ENCODE measurements at regions not wholly inside any gene's neighbourhood (a gene's known extent, or its start where the extent isn't known, plus 50 kb on each side); places are given as distances from the start of the nearest gene placed in this dataset.

- H3K36me3 Mint-ChIP-seq = no peaks in the 10 kb centered on the region
- no peaks in the 10 kb centered on the region for H3K4me1 Mint-ChIP-seq
- H3K4me3 Mint-ChIP-seq = no peak overlapping the region
- no peak overlapping the region for H3K27ac Mint-ChIP-seq
- peaks cover 0 to 2% (median 0%) of the 10 kb centered on the region in 6 donors for H3K9me3 Mint-ChIP-seq
- H3K27me3 Mint-ChIP-seq (ENCODE audit: low read depth in 3 of 3) = peaks cover 3 to 9% (median 5%) of the 10 kb centered on the region in 3 donors
- DNase-seq = no peak
Measured at GRCh38 chr16:65998443-65998842, 368.0 kb upstream of the CDH5 start.

- Mint-ChIP-seq H3K4me3 (no peak overlapping the region), H3K36me3 (no peaks in the 10 kb centered on the region), H3K9me3 (peaks cover 0 to 3% (median 0%) of the 10 kb centered on the region in 6 donors), H3K4me1 (no peaks in the 10 kb centered on the region), H3K27me3 (ENCODE audit: low read depth in 3 of 3) (peaks cover 2 to 3% (median 2%) of the 10 kb centered on the region in 3 donors), H3K27ac (no peak overlapping the region)
- no peak for DNase-seq
Measured at GRCh38 chr16:65994291-65994690, 372.2 kb upstream of the CDH5 start.

GRCh38 chr16:65991149-65991701, 375.3 kb upstream of the CDH5 start:
- peaks cover 1 to 5% (median 3%) of the 10 kb centered on the region in 3 donors for H3K27me3 Mint-ChIP-seq (ENCODE audit: low read depth in 3 of 3)
- no peak overlapping the region for H3K4me3 Mint-ChIP-seq
- H3K9me3 Mint-ChIP-seq = peaks cover 0 to 5% (median 0%) of the 10 kb centered on the region in 6 donors
- no peaks in the 10 kb centered on the region for H3K36me3 Mint-ChIP-seq
- no peaks in the 10 kb centered on the region for H3K4me1 Mint-ChIP-seq
- H3K27ac Mint-ChIP-seq = no peak overlapping the region
- DNase-seq = no peak

- H3K36me3 Mint-ChIP-seq = no peaks in the 10 kb centered on the region
- no peak overlapping the region for H3K4me3 Mint-ChIP-seq
- H3K27ac Mint-ChIP-seq = no peak overlapping the region
- DNase-seq = no peak
- peaks cover 0 to 5% (median 0%) of the 10 kb centered on the region in 6 donors for H3K9me3 Mint-ChIP-seq
- peaks cover 4 to 5% (median 4%) of the 10 kb centered on the region in 3 donors for H3K27me3 Mint-ChIP-seq (ENCODE audit: low read depth in 3 of 3)
- H3K4me1 Mint-ChIP-seq = no peaks in the 10 kb centered on the region
Measured at GRCh38 chr16:65989861-65990604, 376.5 kb upstream of the CDH5 start.

GRCh38 chr16:65988024-65988595, 378.4 kb upstream of the CDH5 start:
- Mint-ChIP-seq H3K27ac (no peak overlapping the region), H3K4me1 (no peaks in the 10 kb centered on the region), H3K4me3 (no peak overlapping the region), H3K36me3 (no peaks in the 10 kb centered on the region), H3K27me3 (ENCODE audit: low read depth in 3 of 3) (peaks cover 4 to 7% (median 5%) of the 10 kb centered on the region in 3 donors), H3K9me3 (peaks cover 0 to 2% (median 0%) of the 10 kb centered on the region in 6 donors)
- DNase-seq = no peak

- Mint-ChIP-seq H3K27ac (no peak overlapping the region), H3K9me3 (peaks cover 0 to 2% (median 0%) of the 10 kb centered on the region in 6 donors), H3K4me3 (no peak overlapping the region), H3K36me3 (no peaks in the 10 kb centered on the region), H3K4me1 (no peaks in the 10 kb centered on the region), H3K27me3 (ENCODE audit: low read depth in 3 of 3) (peaks cover 3 to 9% (median 5%) of the 10 kb centered on the region in 3 donors)
- DNase-seq = no peak
Measured at GRCh38 chr16:65984296-65984695, 382.2 kb upstream of the CDH5 start.

- Mint-ChIP-seq H3K27me3 (ENCODE audit: low read depth in 3 of 3) (peaks cover 0 to 9% (median 4%) of the 10 kb centered on the region in 3 donors), H3K36me3 (no peaks in the 10 kb centered on the region), H3K4me3 (no peak overlapping the region), H3K4me1 (no peaks in the 10 kb centered on the region), H3K27ac (no peak overlapping the region), H3K9me3 (no peaks in the 10 kb centered on the region)
- no peak for DNase-seq
Measured at GRCh38 chr16:65981057-65981456, 385.4 kb upstream of the CDH5 start.

GRCh38 chr16:65975049-65975708, 391.3 kb upstream of the CDH5 start:
- Mint-ChIP-seq H3K4me3 (no peak overlapping the region), H3K9me3 (no peaks in the 10 kb centered on the region), H3K27me3 (ENCODE audit: low read depth in 3 of 3) (peaks cover 3 to 6% (median 3%) of the 10 kb centered on the region in 3 donors), H3K4me1 (no peaks in the 10 kb centered on the region), H3K36me3 (no peaks in the 10 kb centered on the region), H3K27ac (no peak overlapping the region)
- no peak for DNase-seq

GRCh38 chr16:65967376-65967775, 399.1 kb upstream of the CDH5 start:
- Mint-ChIP-seq H3K36me3 (no peaks in the 10 kb centered on the region), H3K27ac (no peak overlapping the region), H3K4me3 (no peak overlapping the region), H3K4me1 (no peaks in the 10 kb centered on the region), H3K27me3 (ENCODE audit: low read depth in 3 of 3) (peaks cover 2 to 5% (median 2%) of the 10 kb centered on the region in 3 donors), H3K9me3 (peaks cover 0 to 4% (median 0%) of the 10 kb centered on the region in 6 donors)
- no peak for DNase-seq

- Mint-ChIP-seq H3K27ac (no peak overlapping the region), H3K9me3 (peaks cover 0 to 4% (median 0%) of the 10 kb centered on the region in 6 donors), H3K36me3 (no peaks in the 10 kb centered on the region), H3K4me3 (no peak overlapping the region), H3K4me1 (no peaks in the 10 kb centered on the region), H3K27me3 (ENCODE audit: low read depth in 3 of 3) (peaks cover 2 to 5% (median 5%) of the 10 kb centered on the region in 3 donors)
- DNase-seq = no peak
Measured at GRCh38 chr16:65965628-65966027, 400.9 kb upstream of the CDH5 start.

GRCh38 chr16:65964752-65965151, 401.7 kb upstream of the CDH5 start:
- no peak overlapping the region for H3K27ac Mint-ChIP-seq
- H3K4me1 Mint-ChIP-seq = no peaks in the 10 kb centered on the region
- peaks cover 0 to 3% (median 0%) of the 10 kb centered on the region in 6 donors for H3K9me3 Mint-ChIP-seq
- DNase-seq = no peak
- H3K36me3 Mint-ChIP-seq = no peaks in the 10 kb centered on the region
- no peak overlapping the region for H3K4me3 Mint-ChIP-seq
- peaks cover 2 to 5% (median 5%) of the 10 kb centered on the region in 3 donors for H3K27me3 Mint-ChIP-seq (ENCODE audit: low read depth in 3 of 3)

- no peak overlapping the region for H3K27ac Mint-ChIP-seq
Measured at GRCh38 chr16:65961476-65962143, 404.9 kb upstream of the CDH5 start.

GRCh38 chr16:65959983-65960382, 406.5 kb upstream of the CDH5 start:
- H3K9me3 Mint-ChIP-seq = peaks cover 0 to 3% (median 0%) of the 10 kb centered on the region in 6 donors
- no peaks in the 10 kb centered on the region for H3K4me1 Mint-ChIP-seq
- no peak overlapping the region for H3K4me3 Mint-ChIP-seq
- H3K27me3 Mint-ChIP-seq (ENCODE audit: low read depth in 3 of 3) = peaks cover 0 to 5% (median 2%) of the 10 kb centered on the region in 3 donors
- H3K27ac Mint-ChIP-seq = no peak overlapping the region
- no peaks in the 10 kb centered on the region for H3K36me3 Mint-ChIP-seq
- DNase-seq = no peak

More at GRCh38 chr16:65961476-65962143, 404.9 kb upstream of the CDH5 start:
- no peaks in the 10 kb centered on the region for H3K36me3 Mint-ChIP-seq
- H3K4me3 Mint-ChIP-seq = no peak overlapping the region
- H3K9me3 Mint-ChIP-seq = peaks cover 0 to 3% (median 0%) of the 10 kb centered on the region in 6 donors
- H3K27me3 Mint-ChIP-seq (ENCODE audit: low read depth in 3 of 3) = peaks cover under 1 to 5% (median 2%) of the 10 kb centered on the region in 3 donors
- H3K4me1 Mint-ChIP-seq = no peaks in the 10 kb centered on the region
- no peak for DNase-seq
